Body of pancreas (tissue), 4 donors: ENCODE measurements at regions not wholly inside any gene's neighbourhood (a gene's known extent, or its start where the extent isn't known, plus 50 kb on each side); places are given as distances from the start of the nearest gene placed in this dataset.
"Not testable (repeated sequence)": the region's sequence is repeated elsewhere in the genome, so short reads cannot be mapped to it uniquely, and the experiment has no call there.

Source experiments
- ATAC-seq: fragments of 150-250 bp; one replicate; pipeline ENCODE4 v1.9.1; 2016
- DNase-seq, 4 donors: peaks; one replicate each; pipeline ENCODE4 v3.0.0-alpha.2; 2019
- H3K27ac ChIP-seq, 4 donors: fragments of 200-600 bp; sonication (generic); 1 replicate in 3 of 4; 2 replicates in 1 of 4; pipeline versions ENCODE4 v1.5.1 to v1.6.1; 2016 to 2019; ENCODE audit warnings: mild to moderate bottlenecking in 1 of 4, mixed read lengths in 1 of 4, moderate library complexity in 1 of 4
- H3K27me3 ChIP-seq, 2 donors: fragments of 200-600 bp; sonication (generic); one replicate each; pipeline ENCODE4 v1.6.0; 2016; ENCODE audit warnings: mild to moderate bottlenecking in 1 of 2
- H3K36me3 ChIP-seq, 2 donors: fragments of 200-600 bp; sonication (generic); replicated peaks in 1 of 2; 2 replicates each; pipeline ENCODE4 v1.5.1; 2016; ENCODE audit warnings: low read depth in 2 of 2; ENCODE audit not compliant: insufficient read depth in 1 of 2
- H3K4me1 ChIP-seq: fragments of 200-600 bp; sonication (generic); one replicate; pipeline ENCODE4 v1.6.0; 2016
- H3K4me3 ChIP-seq, 2 donors: fragments of 200-600 bp; sonication (generic); 1 replicate in 1 of 2; 2 replicates in 1 of 2; pipeline ENCODE4 v1.5.1; 2016 to 2019
- H3K9me3 ChIP-seq, 3 donors: fragments of 200-600 bp; sonication (generic); 1 replicate in 2 of 3; 2 replicates in 1 of 3; pipeline ENCODE4 v1.5.1; 2016
- POLR2A ChIP-seq, 3 donors: fragments of 450-650 bp; IDR thresholded peaks; one replicate each; pipeline ENCODE4 v1.6.1; 2016; ENCODE audit warnings: antibody characterized with exemption in 3 of 3, mild to moderate bottlenecking in 2 of 3
- WGBS, 2 donors: methylation state at CpG; one replicate each; pipeline ENCODE4 v1.1.5; 2017; 5-methylcytosine and 5-hydroxymethylcytosine counted together
- intact Hi-C: fragments of 100-400 bp; cut with DNase I; formaldehyde crosslinking; loops from one replicate; pipeline ENCODE4 v1.15.1; 2023
- TF ChIP-seq, protein P1 (sequence below), 7 experiments: fragments of 450-650 bp in 4 of 7; fragments of 200-600 bp in 3 of 7; sonication (generic) in 3 of 7; IDR thresholded peaks; one replicate each; pipeline ENCODE4 v1.5.1; 2016 to 2019; ENCODE audit warnings: antibody characterized with exemption in 7 of 7

DNA sequence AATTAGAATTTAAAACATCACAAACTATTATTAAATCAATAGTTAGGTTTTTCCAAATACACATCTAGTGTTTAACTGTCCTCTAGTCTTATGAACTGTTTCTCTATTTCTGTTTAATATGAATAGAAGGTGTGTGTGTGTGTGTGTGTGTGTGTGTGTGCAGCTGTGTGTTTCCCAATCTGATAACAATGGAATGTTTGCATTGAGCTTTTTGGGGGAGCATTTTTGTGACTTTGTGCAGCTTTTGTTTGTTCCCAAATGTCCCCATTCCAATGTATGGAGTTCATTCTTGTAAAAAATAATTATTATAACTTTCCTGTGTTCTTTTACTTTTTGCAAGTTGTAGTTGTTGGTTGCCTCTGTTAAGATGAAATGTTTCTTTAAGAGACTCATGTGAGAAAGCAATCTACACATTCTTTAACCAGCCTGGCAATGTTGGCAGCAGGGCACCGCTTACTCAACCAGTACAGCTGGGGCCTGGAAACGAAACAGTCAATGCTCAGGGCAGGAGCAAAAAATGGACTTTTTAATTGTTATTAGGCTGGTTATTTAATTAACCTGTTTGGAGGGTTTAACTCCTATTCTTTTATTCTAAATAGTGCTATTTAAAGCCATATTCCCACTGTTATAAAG lies 354.3 kb downstream of the SRGAP2C start:
- Histone ChIP-seq H3K36me3 (no peaks in the 10 kb centered on the region), H3K27ac (no peak overlapping the region), H3K9me3 (no peaks in the 10 kb centered on the region), H3K4me3 (no peak overlapping the region), H3K27me3 (no peaks in the 10 kb centered on the region), H3K4me1 (peaks cover 5% of the 10 kb centered on the region)
- no peak for TF ChIP-seq POLR2A (IDR thresholded peaks at IDR 0.05)
- TF ChIP-seq, protein P1, sequence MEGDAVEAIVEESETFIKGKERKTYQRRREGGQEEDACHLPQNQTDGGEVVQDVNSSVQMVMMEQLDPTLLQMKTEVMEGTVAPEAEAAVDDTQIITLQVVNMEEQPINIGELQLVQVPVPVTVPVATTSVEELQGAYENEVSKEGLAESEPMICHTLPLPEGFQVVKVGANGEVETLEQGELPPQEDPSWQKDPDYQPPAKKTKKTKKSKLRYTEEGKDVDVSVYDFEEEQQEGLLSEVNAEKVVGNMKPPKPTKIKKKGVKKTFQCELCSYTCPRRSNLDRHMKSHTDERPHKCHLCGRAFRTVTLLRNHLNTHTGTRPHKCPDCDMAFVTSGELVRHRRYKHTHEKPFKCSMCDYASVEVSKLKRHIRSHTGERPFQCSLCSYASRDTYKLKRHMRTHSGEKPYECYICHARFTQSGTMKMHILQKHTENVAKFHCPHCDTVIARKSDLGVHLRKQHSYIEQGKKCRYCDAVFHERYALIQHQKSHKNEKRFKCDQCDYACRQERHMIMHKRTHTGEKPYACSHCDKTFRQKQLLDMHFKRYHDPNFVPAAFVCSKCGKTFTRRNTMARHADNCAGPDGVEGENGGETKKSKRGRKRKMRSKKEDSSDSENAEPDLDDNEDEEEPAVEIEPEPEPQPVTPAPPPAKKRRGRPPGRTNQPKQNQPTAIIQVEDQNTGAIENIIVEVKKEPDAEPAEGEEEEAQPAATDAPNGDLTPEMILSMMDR (IDR thresholded peaks at IDR 0.05): no peak
- no peak for DNase-seq
- intact Hi-C loops: no loop called here
- WGBS, 2 donors: 11 to 15% methylated on average over 2 of the region's 2 CpGs
- no peak for ATAC-seq

- WGBS, 2 donors: 77 to 80% methylated on average over 4 of the region's 4 CpGs
- H3K4me3 ChIP-seq, DNase-seq, H3K36me3 ChIP-seq, H3K27me3 ChIP-seq, H3K9me3 ChIP-seq, H3K4me1 ChIP-seq, ATAC-seq, H3K27ac ChIP-seq, intact Hi-C loops: not testable (repeated sequence)
Measured at GRCh38 chr1:121543988-121544387, 359.2 kb downstream of the SRGAP2C start.

DNA sequence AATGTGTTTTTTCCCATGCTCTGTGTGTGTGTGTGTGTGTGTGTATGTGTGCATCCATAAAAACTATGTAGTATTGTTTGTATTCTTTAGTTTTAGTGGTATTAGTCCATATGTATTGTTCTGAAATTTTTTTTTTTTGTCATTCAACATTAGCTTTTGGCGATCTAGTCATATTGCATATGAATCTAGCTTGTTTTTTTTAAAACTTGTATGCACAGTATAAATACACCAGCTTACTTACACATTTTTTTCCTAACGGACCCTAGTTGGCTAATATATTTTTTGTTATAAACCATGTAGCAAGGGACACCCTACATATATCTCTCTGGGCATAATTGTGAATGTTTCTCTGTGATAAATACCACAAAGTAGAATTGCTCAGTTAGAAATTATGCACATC lies 359.7 kb downstream of the SRGAP2C start:
- ATAC-seq (no peak), DNase-seq (no peak)
- no peaks in the 10 kb centered on the region for H3K36me3 ChIP-seq
- 87 to 89% methylated on average over 2 of the region's 2 CpGs for WGBS, 2 donors
- H3K9me3 ChIP-seq: no peaks in the 10 kb centered on the region
- H3K4me1 ChIP-seq: peaks cover under 1% of the 10 kb centered on the region
- no peak overlapping the region for H3K27ac ChIP-seq
- H3K27me3 ChIP-seq: no peaks in the 10 kb centered on the region
- H3K4me3 ChIP-seq: no peak overlapping the region
- intact Hi-C loops: no loop called here
- TF ChIP-seq, protein P1 (IDR thresholded peaks at IDR 0.05): no peak
- no peak for TF ChIP-seq POLR2A (IDR thresholded peaks at IDR 0.05)

- 100% methylated on average over 2 of the region's 3 CpGs; no CpG with 5 or more reads in 1 of the 2 donors for WGBS, 2 donors
Measured at GRCh38 chr1:121545899-121546298, 361.1 kb downstream of the SRGAP2C start.

DNA sequence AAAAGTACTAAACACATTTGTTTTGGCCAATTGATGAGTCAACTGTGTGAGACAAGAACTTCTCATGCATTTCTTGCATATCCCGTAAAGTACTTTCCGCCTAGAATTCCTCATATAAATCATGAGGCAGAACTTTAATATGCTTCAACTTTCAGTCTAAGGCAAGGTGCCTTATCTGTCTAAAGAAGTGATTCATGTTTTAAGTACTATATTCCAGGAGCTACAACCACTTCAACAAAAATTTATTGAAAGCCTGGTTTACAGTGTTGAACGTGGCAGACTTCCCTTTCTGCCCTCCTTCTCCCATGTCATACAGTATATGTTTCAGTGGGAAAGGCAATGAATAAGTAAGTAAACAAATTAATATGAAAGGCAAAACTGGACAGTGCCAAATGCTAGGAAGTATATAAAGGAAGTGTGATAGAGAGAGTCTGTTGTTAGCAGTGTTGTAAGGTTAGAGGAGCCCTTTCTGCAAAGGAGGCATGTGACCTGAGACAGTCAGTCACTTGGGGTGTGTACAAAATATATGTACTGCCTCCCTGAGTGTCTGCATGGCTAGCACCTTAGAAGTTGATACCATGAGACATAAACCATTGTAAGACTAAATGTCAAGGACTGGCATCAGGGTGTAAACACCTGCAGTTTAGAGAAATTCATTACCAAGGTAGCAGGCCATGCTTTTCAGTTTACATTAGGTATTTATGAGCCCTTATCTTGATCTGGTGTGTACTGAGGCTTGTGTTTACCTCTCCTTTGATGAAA lies 362.2 kb downstream of the SRGAP2C start:
- Histone ChIP-seq H3K4me3 (no peak overlapping the region), H3K27ac (no peak overlapping the region), H3K4me1 (no peaks in the 10 kb centered on the region), H3K27me3 (no peaks in the 10 kb centered on the region), H3K9me3 (no peaks in the 10 kb centered on the region), H3K36me3 (no peaks in the 10 kb centered on the region)
- TF ChIP-seq, protein P1 (IDR thresholded peaks at IDR 0.05): no peak
- TF ChIP-seq POLR2A (IDR thresholded peaks at IDR 0.05): no peak
- intact Hi-C loops: no loop called here
- DNase-seq (no peak), ATAC-seq (no peak)
- WGBS, 2 donors: 79% methylated on average over 3 of the region's 3 CpGs

More at GRCh38 chr1:121545899-121546298, 361.1 kb downstream of the SRGAP2C start:
- DNase-seq, intact Hi-C loops, H3K4me3 ChIP-seq, H3K27ac ChIP-seq, H3K4me1 ChIP-seq, H3K36me3 ChIP-seq, H3K9me3 ChIP-seq, ATAC-seq, H3K27me3 ChIP-seq: not testable (repeated sequence)

DNA sequence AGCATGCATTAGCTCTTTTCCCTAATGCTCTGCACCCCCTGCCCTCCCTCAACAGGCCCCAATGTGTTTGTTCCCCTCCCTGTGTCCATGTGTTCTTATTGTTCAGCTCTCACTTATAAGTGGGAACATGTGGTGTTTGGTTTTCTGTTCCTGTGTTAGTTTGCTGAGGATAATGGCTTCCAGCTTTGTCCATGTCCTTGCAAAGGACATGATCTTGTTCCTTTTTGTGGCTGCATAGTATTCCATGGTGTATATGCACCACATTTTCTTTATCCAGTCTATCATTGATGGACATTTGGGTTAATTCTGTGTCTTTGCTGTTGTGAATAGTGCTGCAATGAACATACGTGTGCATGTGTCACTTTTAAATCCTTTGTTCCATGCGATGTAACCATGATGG lies 363.0 kb downstream of the SRGAP2C start:
- intact Hi-C loops, H3K27me3 ChIP-seq, H3K4me1 ChIP-seq, H3K4me3 ChIP-seq, H3K27ac ChIP-seq, H3K36me3 ChIP-seq, DNase-seq, H3K9me3 ChIP-seq, ATAC-seq: not testable (repeated sequence)
- WGBS, 2 donors: 98 to 100% methylated on average over 2 of the region's 2 CpGs

GRCh38 chr1:121550817-121551216 lies 366.0 kb downstream of the SRGAP2C start:
- DNase-seq, H3K27me3 ChIP-seq, H3K4me3 ChIP-seq, ATAC-seq, H3K4me1 ChIP-seq, H3K36me3 ChIP-seq, intact Hi-C loops, H3K27ac ChIP-seq, H3K9me3 ChIP-seq: not testable (repeated sequence)
- 83 to 84% methylated on average over 3 of the region's 3 CpGs for WGBS, 2 donors

GRCh38 chr1:121551491-121551890 lies 366.7 kb downstream of the SRGAP2C start:
- intact Hi-C loops, H3K4me3 ChIP-seq, DNase-seq, H3K36me3 ChIP-seq, H3K27ac ChIP-seq, H3K4me1 ChIP-seq, H3K27me3 ChIP-seq, ATAC-seq, H3K9me3 ChIP-seq: not testable (repeated sequence)
- WGBS, 2 donors: 71 to 75% methylated on average over 2 of the region's 2 CpGs

- H3K36me3 ChIP-seq, DNase-seq, H3K27ac ChIP-seq, H3K4me3 ChIP-seq, H3K27me3 ChIP-seq, H3K4me1 ChIP-seq, intact Hi-C loops, ATAC-seq, H3K9me3 ChIP-seq: not testable (repeated sequence)
- WGBS, 2 donors: 74 to 92% methylated on average over 1 of the region's 1 CpG
Measured at GRCh38 chr1:121556560-121556959, 371.8 kb downstream of the SRGAP2C start.
